GM04503 (cell line): ENCODE measurements at regions not wholly inside any gene's neighbourhood (a gene's known extent, or its start where the extent isn't known, plus 50 kb on each side); places are given as distances from the start of the nearest gene placed in this dataset.
"Not testable (repeated sequence)": the region's sequence is repeated elsewhere in the genome, so short reads cannot be mapped to it uniquely, and the experiment has no call there.

Experiments used
- DNase-seq: peaks from one replicate; pipeline ENCODE4 v3.0.0-alpha.2; 2012; ENCODE audit warnings: low read depth

DNA sequence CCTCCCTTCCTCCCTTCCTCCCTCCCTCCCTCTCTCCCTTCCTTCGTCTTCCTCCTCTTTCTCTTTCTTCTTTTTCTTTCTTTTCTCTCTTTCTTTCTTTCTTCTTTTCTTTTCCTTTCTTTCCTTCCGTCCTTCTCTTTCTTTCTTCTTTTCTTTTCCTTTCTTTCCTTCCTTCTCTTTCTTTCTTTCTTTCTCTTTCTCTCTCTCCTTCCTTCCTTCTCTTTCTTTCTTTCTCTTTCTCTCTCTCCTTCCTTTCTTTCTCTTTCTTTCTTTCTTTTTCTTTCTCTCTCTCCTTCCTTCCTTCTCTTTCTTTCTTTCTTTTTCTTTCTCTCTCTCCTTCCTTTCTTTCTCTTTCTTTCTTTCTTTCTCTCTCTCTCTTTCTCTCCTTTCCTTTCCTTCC is 84.4 kb upstream of the SLC24A2 start:
- DNase-seq = not testable (repeated sequence)

DNA sequence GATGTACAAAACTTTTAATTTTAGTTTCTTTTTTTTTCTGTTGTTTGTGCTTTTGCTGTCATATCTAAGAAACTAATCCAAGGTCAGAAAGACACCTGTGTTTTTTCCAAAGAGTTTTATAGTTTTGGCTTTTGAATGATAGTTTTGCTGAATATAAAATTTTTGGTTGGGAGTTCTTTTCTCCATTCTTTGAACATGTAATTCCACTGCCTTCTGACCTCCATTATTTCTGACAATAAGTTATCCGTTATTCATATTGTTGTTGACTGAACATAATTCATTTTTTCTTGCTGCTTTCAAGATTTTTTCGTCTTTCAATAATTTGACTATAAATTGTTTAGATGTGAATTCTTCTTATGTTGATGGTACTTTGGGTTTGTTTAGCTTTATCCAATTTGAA is 82.2 kb upstream of the SLC24A2 start:
- DNase-seq = no peak

DNA sequence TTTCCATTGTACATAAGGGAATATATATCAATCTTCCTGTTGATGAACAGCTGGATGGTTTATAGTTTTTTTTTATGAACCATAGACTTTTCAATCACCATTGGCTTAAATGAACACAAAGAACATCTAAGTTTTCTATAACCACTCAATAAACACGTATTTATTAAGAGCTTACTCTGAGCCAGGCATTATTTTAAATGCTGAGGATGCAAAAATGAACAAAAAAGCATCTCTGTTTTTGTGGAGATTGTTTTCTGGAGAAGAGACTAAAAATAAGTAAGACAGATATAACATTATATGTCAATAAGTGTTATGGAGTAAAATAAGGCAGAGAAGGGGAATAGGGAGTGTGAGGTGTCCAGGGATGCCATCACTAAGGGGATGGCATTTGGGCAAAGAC is 52.1 kb upstream of the SLC24A2 start:
- DNase-seq = no peak
